Uterus (tissue), 3 donors: ENCODE measurements at regions not wholly inside any gene's neighbourhood (a gene's known extent, or its start where the extent isn't known, plus 50 kb on each side); places are given as distances from the start of the nearest gene placed in this dataset.

ENCODE experiments used
- DNase-seq, 2 donors: peaks; one replicate each; pipeline ENCODE4 v3.0.0-alpha.2; 2019 to 2020
- H3K27ac ChIP-seq, 2 donors: fragments of 200-600 bp; sonication (generic); 1 replicate in 1 of 2; 2 replicates in 1 of 2; pipeline ENCODE4 v1.5.1; 2016 to 2018
- H3K27me3 ChIP-seq, 2 donors: fragments of 200-600 bp; sonication (generic); one replicate each; pipeline ENCODE4 v1.5.1; 2018 to 2019; ENCODE audit warnings: control low read depth in 1 of 2
- H3K36me3 ChIP-seq, 2 donors: fragments of 200-600 bp; sonication (generic); one replicate each; pipeline ENCODE4 v1.5.1; 2019; ENCODE audit warnings: control low read depth in 1 of 2
- H3K4me1 ChIP-seq, 2 donors: fragments of 200-600 bp; sonication (generic); one replicate each; pipeline ENCODE4 v1.5.1; 2018 to 2019; ENCODE audit warnings: control low read depth in 1 of 2
- H3K4me3 ChIP-seq, 2 donors: fragments of 200-600 bp; sonication (generic); 1 replicate in 1 of 2; 2 replicates in 1 of 2; pipeline ENCODE4 v1.5.1; 2018 to 2019; ENCODE audit warnings: mild to moderate bottlenecking in 1 of 2
- H3K9me3 ChIP-seq, 2 donors: fragments of 200-600 bp; sonication (generic); one replicate each; pipeline ENCODE4 v1.5.1; 2019; ENCODE audit warnings: control low read depth in 1 of 2
- CTCF ChIP-seq, 4 experiments: fragments of 200-600 bp in 2 of 4; fragments of 450-650 bp in 2 of 4; sonication (generic) in 2 of 4; IDR thresholded peaks; one replicate each; pipeline ENCODE4 v1.5.1; 2016 to 2019; ENCODE audit warnings: antibody characterized with exemption in 4 of 4, mild to moderate bottlenecking in 2 of 4, moderate library complexity in 1 of 4
- POLR2A ChIP-seq, 2 donors: fragments of 450-650 bp; IDR thresholded peaks; one replicate each; pipeline ENCODE4 v1.6.1; 2016; ENCODE audit warnings: antibody characterized with exemption in 2 of 2, mild to moderate bottlenecking in 1 of 2, moderate library complexity in 1 of 2
- intact Hi-C: fragments of 100-400 bp; cut with DNase I; formaldehyde crosslinking; loops from one replicate; pipeline ENCODE4 v1.15.1; 2023; ENCODE audit warnings: low total_unique reads
- donor health status: DM: yes; HTN: yes; CAD: no.

- intact Hi-C loops, result no loop called here
- no peak for DNase-seq
- no peak overlapping the region for H3K4me3 ChIP-seq
- no peak for TF ChIP-seq CTCF (IDR thresholded peaks at IDR 0.05)
- H3K4me1 ChIP-seq, result no peaks in the 10 kb centered on the region
- no peak overlapping the region for H3K27ac ChIP-seq
- no peaks in the 10 kb centered on the region for H3K36me3 ChIP-seq
- no peaks in the 10 kb centered on the region for H3K9me3 ChIP-seq
- no peaks in the 10 kb centered on the region for H3K27me3 ChIP-seq
Observed at GRCh38 chr13:77838271-77838670, 80.4 kb downstream of the EDNRB start.

GRCh38 chr13:77836423-77836822 is 82.2 kb downstream of the EDNRB start:
- Histone ChIP-seq H3K9me3 (no peaks in the 10 kb centered on the region), H3K27me3 (no peaks in the 10 kb centered on the region), H3K36me3 (no peaks in the 10 kb centered on the region), H3K27ac (no peak overlapping the region), H3K4me1 (no peaks in the 10 kb centered on the region), H3K4me3 (no peak overlapping the region)
- TF ChIP-seq POLR2A (IDR thresholded peaks at IDR 0.05) (no peak), CTCF (IDR thresholded peaks at IDR 0.05) (no peak)
- intact Hi-C loops, result no loop called here
- DNase-seq, result no peak

- Histone ChIP-seq H3K27ac (peak overlapping the region; percentile 36 to 45), H3K36me3 (no peaks in the 10 kb centered on the region)
- peak in 1 of 2 donors; percentile 18 for DNase-seq
Observed at GRCh38 chr13:77833331-77833863, 85.2 kb downstream of the EDNRB start.

GRCh38 chr13:77832339-77833100 is 86.1 kb downstream of the EDNRB start:
- DNase-seq, result no peak
- Histone ChIP-seq H3K4me1 (no peaks in the 10 kb centered on the region), H3K27me3 (no peaks in the 10 kb centered on the region), H3K27ac (peak overlapping the region in 1 of 2 donors; percentile 45), H3K36me3 (no peaks in the 10 kb centered on the region), H3K4me3 (no peak overlapping the region), H3K9me3 (no peaks in the 10 kb centered on the region)
- intact Hi-C loops, result no loop called here
- no peak for TF ChIP-seq CTCF (IDR thresholded peaks at IDR 0.05)
- no peak for TF ChIP-seq POLR2A (IDR thresholded peaks at IDR 0.05)

More at GRCh38 chr13:77833331-77833863, 85.2 kb downstream of the EDNRB start:
- no peaks in the 10 kb centered on the region for H3K27me3 ChIP-seq
- no peak overlapping the region for H3K4me3 ChIP-seq
- intact Hi-C loops, result no loop called here
- no peaks in the 10 kb centered on the region for H3K4me1 ChIP-seq
- TF ChIP-seq POLR2A (IDR thresholded peaks at IDR 0.05) (no peak), CTCF (IDR thresholded peaks at IDR 0.05) (no peak)
- no peaks in the 10 kb centered on the region for H3K9me3 ChIP-seq

- no peaks in the 10 kb centered on the region for H3K27me3 ChIP-seq
- DNase-seq, result no peak
- H3K4me3 ChIP-seq, result no peak overlapping the region
- H3K36me3 ChIP-seq, result no peaks in the 10 kb centered on the region
- H3K27ac ChIP-seq, result no peak overlapping the region
- intact Hi-C loops, result no loop called here
- no peak for TF ChIP-seq POLR2A (IDR thresholded peaks at IDR 0.05)
- no peak for TF ChIP-seq CTCF (IDR thresholded peaks at IDR 0.05)
- no peaks in the 10 kb centered on the region for H3K9me3 ChIP-seq
- H3K4me1 ChIP-seq, result no peaks in the 10 kb centered on the region
Observed at GRCh38 chr13:77831866-77832265, 86.8 kb downstream of the EDNRB start.
